Peyer's patch (tissue), 4 donors: ENCODE measurements at regions not wholly inside any gene's neighbourhood (a gene's known extent, or its start where the extent isn't known, plus 50 kb on each side); places are given as distances from the start of the nearest gene placed in this dataset.

Source experiments
- POLR2A ChIP-seq, 2 donors: fragments of 450-650 bp; IDR thresholded peaks; one replicate each; pipeline ENCODE4 v1.5.1; 2017; ENCODE audit warnings: antibody characterized with exemption in 2 of 2, mild to moderate bottlenecking in 2 of 2, moderate library complexity in 2 of 2
- TF ChIP-seq, protein P1 (sequence below), 6 experiments: fragments of 450-650 bp in 4 of 6; fragments of 200-600 bp in 2 of 6; sonication (generic) in 1 of 6; IDR thresholded peaks; one replicate each; pipeline ENCODE4 v1.5.1; 2017 to 2019; ENCODE audit warnings: antibody characterized with exemption in 6 of 6, mild to moderate bottlenecking in 3 of 6, moderate library complexity in 1 of 6

DNA sequence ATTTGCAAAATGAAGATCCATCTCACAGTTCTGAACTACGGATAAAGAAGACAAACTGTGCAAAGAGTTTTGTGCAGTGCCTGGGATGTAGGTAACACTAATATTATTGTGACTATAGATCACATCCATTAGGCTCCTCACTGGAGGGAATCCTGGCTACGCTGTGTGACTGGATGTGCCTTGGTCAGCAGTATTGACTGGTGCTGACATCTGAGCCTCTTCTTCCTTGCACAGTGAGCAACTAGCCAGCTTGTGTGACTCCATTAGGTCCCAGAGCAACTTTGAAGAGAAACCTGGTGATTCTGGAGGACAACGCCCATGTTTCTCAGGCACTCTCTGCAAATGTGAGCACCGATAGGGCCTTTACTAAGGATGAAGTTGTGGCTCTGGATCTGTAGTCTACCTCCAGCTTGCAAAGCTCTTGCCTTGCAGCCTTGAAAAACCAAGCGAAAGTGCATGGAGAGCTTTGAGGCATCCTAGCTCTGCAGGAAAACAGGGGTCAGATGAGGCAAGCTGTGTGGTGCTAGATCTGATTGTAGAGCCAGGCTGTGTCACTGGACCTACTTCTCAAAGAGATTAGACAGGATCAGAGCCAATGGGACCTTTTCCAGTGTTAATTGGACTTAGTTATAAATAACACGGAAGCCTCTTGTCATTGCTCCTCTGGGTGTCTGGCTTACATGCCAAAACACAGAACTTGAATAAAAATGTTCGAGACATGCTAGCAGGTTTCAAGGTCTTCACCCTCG is 303.6 kb upstream of the LYZL1 start:
- TF ChIP-seq, protein P1, sequence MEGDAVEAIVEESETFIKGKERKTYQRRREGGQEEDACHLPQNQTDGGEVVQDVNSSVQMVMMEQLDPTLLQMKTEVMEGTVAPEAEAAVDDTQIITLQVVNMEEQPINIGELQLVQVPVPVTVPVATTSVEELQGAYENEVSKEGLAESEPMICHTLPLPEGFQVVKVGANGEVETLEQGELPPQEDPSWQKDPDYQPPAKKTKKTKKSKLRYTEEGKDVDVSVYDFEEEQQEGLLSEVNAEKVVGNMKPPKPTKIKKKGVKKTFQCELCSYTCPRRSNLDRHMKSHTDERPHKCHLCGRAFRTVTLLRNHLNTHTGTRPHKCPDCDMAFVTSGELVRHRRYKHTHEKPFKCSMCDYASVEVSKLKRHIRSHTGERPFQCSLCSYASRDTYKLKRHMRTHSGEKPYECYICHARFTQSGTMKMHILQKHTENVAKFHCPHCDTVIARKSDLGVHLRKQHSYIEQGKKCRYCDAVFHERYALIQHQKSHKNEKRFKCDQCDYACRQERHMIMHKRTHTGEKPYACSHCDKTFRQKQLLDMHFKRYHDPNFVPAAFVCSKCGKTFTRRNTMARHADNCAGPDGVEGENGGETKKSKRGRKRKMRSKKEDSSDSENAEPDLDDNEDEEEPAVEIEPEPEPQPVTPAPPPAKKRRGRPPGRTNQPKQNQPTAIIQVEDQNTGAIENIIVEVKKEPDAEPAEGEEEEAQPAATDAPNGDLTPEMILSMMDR (IDR thresholded peaks at IDR 0.05) = no peak
- TF ChIP-seq POLR2A (IDR thresholded peaks at IDR 0.05) = no peak
